K562 (cell line): ENCODE measurements at regions not wholly inside any gene's neighbourhood (a gene's known extent, or its start where the extent isn't known, plus 50 kb on each side); places are given as distances from the start of the nearest gene placed in this dataset.

Source experiments
- ATAC-seq: fragments of 200-7000 bp; cut with Tn5 transposase; 3 replicates; pipeline ENCODE4 v1.9.1; 2020; ENCODE audit warnings: moderate library complexity
- BruUV-seq: library from RNA; stranded (reverse); fragments of 400-500 nt; replicated peaks from 2 replicates; lab custom pipeline; 2021; lab: Mats Ljungman, UMichigan
- CTCF ChIA-PET: fragments of 300-600 bp; formaldehyde crosslinking; extraction: SDS; loops from one replicate; lab custom pipeline; 2021; ENCODE audit warnings: low intra/inter-chr PET ratio; lab: Yijun Ruan, JAX
- POLR2A ChIA-PET: fragments of 300-600, 350-650 bp; sonication (Branson Sonifier 250); formaldehyde crosslinking; extraction: SDS; loops from one replicate; lab custom pipeline; 2021; ENCODE audit warnings: antibody characterized with exemption, inconsistent platforms; lab: Yijun Ruan, JAX
- DNase-seq, 4 experiments: peaks; one replicate each; pipeline versions ENCODE4 v3.0.0 to v3.0.0-alpha.2; 2011 to 2018; ENCODE audit warnings: low spot score in 3 of 4, mixed read lengths in 3 of 4; ENCODE audit errors: extremely low read depth in 1 of 4
- FAIRE-seq: peaks from 2 replicates; lab custom pipeline; 2011; peaks lifted over from hg19 to GRCh38; lab: Jason Lieb, UNC
- H2AFZ ChIP-seq: 2 replicates; pipeline ENCODE4 v1.6.0; 2011; ENCODE audit warnings: low read depth, low read length, control low read depth, inconsistent platforms
- H3K27ac ChIP-seq: fragments of 200-600 bp; 3 replicates; pipeline ENCODE4 v1.8.0; 2011; ENCODE audit warnings: low read depth, mild to moderate bottlenecking, control low read depth, inconsistent platforms, low read length, moderate library complexity, mixed read lengths; ENCODE audit errors: extremely low read depth
- H3K27me3 ChIP-seq, 2 experiments: fragments of 300-600 bp in 1 of 2; 2 replicates in 1 of 2; 3 replicates in 1 of 2; pipeline versions ENCODE4 v1.6.0 to v1.8.0; 2011; ENCODE audit warnings: inconsistent platforms in 2 of 2, low read length in 2 of 2, mild to moderate bottlenecking in 1 of 2, mixed read lengths in 1 of 2, moderate library complexity in 1 of 2; ENCODE audit not compliant: control insufficient read depth in 2 of 2, insufficient read depth in 2 of 2
- H3K36me3 ChIP-seq: fragments of 300-600 bp; 3 replicates; pipeline ENCODE4 v1.8.0; 2011; ENCODE audit warnings: mild to moderate bottlenecking, low read length, inconsistent platforms; ENCODE audit not compliant: control insufficient read depth, insufficient read depth
- H3K4me1 ChIP-seq, 2 experiments: fragments of 200-600 bp in 1 of 2; replicated peaks in 1 of 2; 2 replicates in 1 of 2; 3 replicates in 1 of 2; pipeline versions ENCODE4 v1.5.1 to v1.8.0; 2011; ENCODE audit warnings: inconsistent platforms in 2 of 2, low read length in 2 of 2, mild to moderate bottlenecking in 1 of 2, mixed read lengths in 1 of 2, moderate library complexity in 1 of 2; ENCODE audit not compliant: control insufficient read depth in 2 of 2, insufficient read depth in 2 of 2
- H3K4me2 ChIP-seq: 2 replicates; pipeline ENCODE4 v1.6.1; 2011; ENCODE audit warnings: low read length, control low read depth, inconsistent platforms, mixed read lengths; ENCODE audit not compliant: insufficient read depth
- H3K4me3 ChIP-seq: fragments of 200-600 bp; sonication (generic), shearing (Covaris generic); 2 replicates; pipeline ENCODE4 v1.5.1; 2016; ENCODE audit warnings: control low read depth, inconsistent platforms
- H3K79me2 ChIP-seq: fragments of 200-600 bp; 3 replicates; pipeline ENCODE4 v1.8.0; 2011; ENCODE audit warnings: low read length, inconsistent platforms; ENCODE audit not compliant: control insufficient read depth, insufficient read depth
- H3K9ac ChIP-seq, 2 experiments: 2 replicates each; pipeline versions ENCODE4 v1.6.0 to v1.6.1; 2011; ENCODE audit warnings: low read depth in 2 of 2, low read length in 2 of 2, control low read depth in 1 of 2, inconsistent platforms in 1 of 2, mild to moderate bottlenecking in 1 of 2, mixed read lengths in 1 of 2; ENCODE audit not compliant: insufficient read depth in 1 of 2
- H3K9me1 ChIP-seq: one replicate; pipeline ENCODE4 v1.6.0; 2011; ENCODE audit warnings: inconsistent platforms, mild to moderate bottlenecking, low read length, moderate library complexity; ENCODE audit not compliant: control insufficient read depth, insufficient read depth
- H3K9me3 ChIP-seq: replicated peaks from 2 replicates; pipeline ENCODE4 v1.5.1; 2011; ENCODE audit warnings: low read depth, low read length, inconsistent platforms; ENCODE audit not compliant: control insufficient read depth, insufficient read depth
- H4K20me1 ChIP-seq: replicated peaks from 2 replicates; pipeline ENCODE4 v1.6.1; 2011; ENCODE audit warnings: low read length, inconsistent platforms, mixed read lengths; ENCODE audit not compliant: control insufficient read depth, insufficient read depth
- DDX20 ChIP-seq: fragments of 450-650 bp; IDR thresholded peaks from 2 replicates; pipeline ENCODE4 v1.6.1; 2016; ENCODE audit warnings: missing genetic modification characterization, low read depth, mild to moderate bottlenecking, missing compliant biosample characterization, moderate library complexity
- EZH2 ChIP-seq: IDR thresholded peaks from 2 replicates; pipeline ENCODE4 v1.6.1; 2012; ENCODE audit warnings: low read depth, mild to moderate bottlenecking, inconsistent platforms, low read length, borderline replicate concordance
- HDAC3 ChIP-seq: fragments of 450-650 bp; IDR thresholded peaks from 2 replicates; pipeline ENCODE4 v1.6.1; 2018; ENCODE audit warnings: borderline replicate concordance, mild to moderate bottlenecking, moderate library complexity; ENCODE audit not compliant: partially characterized antibody
- HMG20B ChIP-seq: fragments of 250-450 bp; sonication (Bioruptor Pico); IDR thresholded peaks from 2 replicates; pipeline ENCODE4 v1.5.0; 2021; ENCODE audit warnings: mild to moderate bottlenecking
- KAT7 ChIP-seq: sonication (generic); formaldehyde crosslinking; IDR thresholded peaks from 2 replicates; pipeline ENCODE4 v1.8.0; 2022; ENCODE audit warnings: missing genetic modification reagents, mild to moderate bottlenecking, borderline replicate concordance
- NFE2L1 ChIP-seq: fragments of 450-650 bp; IDR thresholded peaks from 2 replicates; pipeline ENCODE4 v1.6.1; 2016; ENCODE audit warnings: missing genetic modification characterization, low read depth, mild to moderate bottlenecking, missing compliant biosample characterization, moderate library complexity, borderline replicate concordance
- NKRF ChIP-seq: fragments of 450-650 bp; IDR thresholded peaks from 2 replicates; pipeline ENCODE4 v1.6.1; 2016; ENCODE audit warnings: borderline replicate concordance
- PRDM10 ChIP-seq: fragments of 450-650 bp; IDR thresholded peaks from 2 replicates; pipeline ENCODE4 v1.6.1; 2018; ENCODE audit not compliant: partially characterized antibody
- SREBF1 ChIP-seq: fragments of 150-350 bp; IDR thresholded peaks from 2 replicates; pipeline ENCODE4 v1.6.1; 2014; ENCODE audit warnings: antibody characterized with exemption, low read depth, low read length, borderline replicate concordance
- UBTF ChIP-seq, 2 experiments: IDR thresholded peaks; 2 replicates each; pipeline ENCODE4 v1.6.1; 2012; ENCODE audit warnings: improper control_type of control experiment in 2 of 2, low read depth in 2 of 2, low read length in 2 of 2, borderline replicate concordance in 1 of 2
- ZBTB8A ChIP-seq: fragments of 450-650 bp; IDR thresholded peaks from 2 replicates; pipeline ENCODE4 v1.6.1; 2018; ENCODE audit warnings: mild to moderate bottlenecking, moderate library complexity; ENCODE audit not compliant: partially characterized antibody
- ZC3H4 ChIP-seq: sonication (generic); formaldehyde crosslinking; IDR thresholded peaks from 2 replicates; pipeline ENCODE4 v1.9.0; 2021; ENCODE audit warnings: missing genetic modification reagents, borderline replicate concordance
- ZKSCAN3 ChIP-seq: fragments of 250-450 bp; sonication (Bioruptor Pico); IDR thresholded peaks from 2 replicates; pipeline ENCODE4 v1.4.0; 2020
- ZNF584 ChIP-seq: fragments of 200-800 bp; sonication (Bioruptor generic); IDR thresholded peaks from 2 replicates; pipeline ENCODE4 v1.6.1; 2016; ENCODE audit warnings: low read depth, mild to moderate bottlenecking, missing genetic modification characterization, missing compliant biosample characterization
- in situ Hi-C: fragments of 300-500 bp; cut with MboI; formaldehyde crosslinking; loops from 4 replicates; pipeline ENCODE4 v1.15.0; 2018; ENCODE audit warnings: inconsistent platforms, mixed read lengths
- intact Hi-C: fragments of 100-400 bp; cut with micrococcal nuclease; formaldehyde crosslinking; loops from 2 replicates; pipeline ENCODE4 v1.14.2; 2022

GRCh38 chr15:20361091-20361490, 180.5 kb downstream of the GOLGA6L6 start:
- no peaks in the 10 kb centered on the region for H3K36me3 ChIP-seq
- ChIA-PET POLR2A (no interaction called here), CTCF (no interaction called here)
- H3K9ac ChIP-seq: no peak overlapping the region
- no peaks in the 10 kb centered on the region for H4K20me1 ChIP-seq
- BruUV-seq: no TSS peak
- ATAC-seq: no peak
- no peaks in the 10 kb centered on the region for H3K27me3 ChIP-seq
- H3K4me3 ChIP-seq: no peak overlapping the region
- no peak for DNase-seq
- intact Hi-C loops: loop anchor here (5.0 kb wide), 1 partner anchor 36 kb away; no protein-coding TSS in a partner anchor
- H3K27ac ChIP-seq: no peak overlapping the region
- H3K9me1 ChIP-seq: no peaks in the 10 kb centered on the region
- peaks cover 0 to 23% of the 10 kb centered on the region in 2 experiments; a peak in 1 of 5 replicates for H3K4me1 ChIP-seq
- H3K79me2 ChIP-seq: no peaks in the 10 kb centered on the region
- FAIRE-seq: no peak
- in situ Hi-C loops: loop anchor here (25.0 kb wide), 3 partner anchors 251 to 1401 kb away; no protein-coding TSS in a partner anchor
- no peak overlapping the region for H2AFZ ChIP-seq
- H3K9me3 ChIP-seq: no peaks in the 10 kb centered on the region
- H3K4me2 ChIP-seq: no peak overlapping the region
- TF ChIP-seq ZNF584 (CRISPR knock-in tag) (no peak), HDAC3 (no peak), NKRF (no peak), ZKSCAN3 (no peak), KAT7 (no peak), PRDM10 (no peak), ZC3H4 (CRISPR knock-in tag) (no peak), NFE2L1 (tag) (no peak), SREBF1 (no peak), EZH2 (no peak), UBTF (IDR thresholded peaks at IDR 0.05; ENCODE audit: borderline replicate concordance in 1 of 2, low read depth in 2 of 2, low read length in 2 of 2) (no peak), HMG20B (CRISPR knock-in tag) (no peak), DDX20 (tag) (no peak), ZBTB8A (no peak)
